Effector memory CD8-positive, alpha-beta T cell (primary cell): ENCODE measurements at regions not wholly inside any gene's neighbourhood (a gene's known extent, or its start where the extent isn't known, plus 50 kb on each side); places are given as distances from the start of the nearest gene placed in this dataset.
"Not testable (repeated sequence)": the region's sequence is repeated elsewhere in the genome, so short reads cannot be mapped to it uniquely, and the experiment has no call there.

Experiments
- ATAC-seq: fragments of 150-1000 bp; cut with Tn5 transposase; replicated peaks from 2 replicates; pipeline ENCODE4 v1.10.0; 2021; ENCODE audit warnings: mild to moderate bottlenecking, moderate library complexity
- DNase-seq, 3 experiments: peaks; one replicate each; pipeline ENCODE4 v3.0.0; 2021
- H3K27ac Mint-ChIP-seq, 2 donors: one replicate each; pipeline ENCODE4 v1.8.0; 2022; ENCODE audit warnings: mild to moderate bottlenecking in 2 of 2, mixed read lengths in 2 of 2, moderate library complexity in 2 of 2
- H3K27me3 Mint-ChIP-seq, 2 donors: one replicate each; pipeline ENCODE4 v1.8.0; 2022; ENCODE audit warnings: mixed read lengths in 2 of 2
- H3K36me3 Mint-ChIP-seq: one replicate; pipeline ENCODE4 v1.8.0; 2022; ENCODE audit warnings: mild to moderate bottlenecking, moderate library complexity, mixed read lengths; ENCODE audit not compliant: insufficient read depth
- H3K4me1 Mint-ChIP-seq, 2 donors: one replicate each; pipeline ENCODE4 v1.8.0; 2022; ENCODE audit warnings: low read depth in 2 of 2, mixed read lengths in 2 of 2
- H3K4me3 Mint-ChIP-seq, 2 donors: one replicate each; pipeline ENCODE4 v1.8.0; 2022; ENCODE audit warnings: mild to moderate bottlenecking in 2 of 2, mixed read lengths in 2 of 2, moderate library complexity in 2 of 2
- H3K9me3 Mint-ChIP-seq, 2 donors: one replicate each; pipeline ENCODE4 v1.8.0; 2022; ENCODE audit warnings: mixed read lengths in 2 of 2

DNA sequence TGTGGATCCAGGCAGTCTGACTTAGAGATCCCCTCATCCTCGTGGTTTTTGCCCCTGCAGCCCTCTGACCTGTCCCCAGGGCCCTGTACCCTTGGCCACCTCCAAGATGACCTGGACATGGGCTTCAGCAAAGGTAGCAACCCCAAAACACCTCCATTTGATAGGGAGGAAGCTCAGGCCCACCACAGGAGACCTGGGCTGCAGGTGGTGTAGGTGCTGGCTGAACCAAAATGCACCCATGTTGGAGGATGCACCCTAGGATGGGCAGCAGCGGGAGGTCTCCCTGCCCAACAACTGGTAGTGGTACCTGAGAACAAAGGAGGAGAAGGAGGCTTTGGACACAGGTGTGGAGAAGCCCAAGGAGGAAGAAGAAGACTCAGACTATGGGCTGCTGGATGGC, 188.7 kb downstream of the ZNF716 start:
- H3K27ac Mint-ChIP-seq: no peak overlapping the region
- no peaks in the 10 kb centered on the region for H3K27me3 Mint-ChIP-seq
- no peak for ATAC-seq
- H3K4me3 Mint-ChIP-seq: no peak overlapping the region
- no peak for DNase-seq
- no peaks in the 10 kb centered on the region for H3K36me3 Mint-ChIP-seq
- no peaks in the 10 kb centered on the region for H3K4me1 Mint-ChIP-seq
- H3K9me3 Mint-ChIP-seq: peaks cover 5 to 20% of the 10 kb centered on the region in 2 donors

DNA sequence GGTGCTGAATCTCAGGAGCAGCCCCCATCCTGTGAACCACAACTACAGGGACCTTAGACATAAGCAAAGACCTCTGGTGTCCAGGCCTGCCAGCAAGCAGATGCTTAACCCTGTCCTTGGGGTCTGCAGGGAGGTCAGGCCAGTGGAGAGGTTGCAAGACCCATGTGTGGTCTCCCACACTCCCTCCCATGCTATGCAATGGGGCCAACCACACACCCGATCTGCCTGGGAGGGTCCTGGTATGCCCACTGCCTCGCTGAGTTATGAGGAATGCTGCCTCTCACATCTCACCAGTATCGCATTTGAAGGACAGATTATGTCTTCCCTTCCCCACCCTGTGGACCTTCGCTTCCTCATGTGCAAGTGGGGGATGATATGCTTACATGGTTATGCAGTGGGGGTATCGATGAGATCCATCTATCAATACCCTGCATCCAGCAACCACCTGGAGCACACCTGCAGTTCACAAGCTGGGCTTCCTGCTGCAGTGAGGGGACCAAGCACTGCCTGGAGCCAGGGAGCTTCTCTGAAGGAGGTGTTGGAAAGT, 191.6 kb downstream of the ZNF716 start:
- Mint-ChIP-seq H3K27me3 (no peaks in the 10 kb centered on the region), H3K4me3 (no peak overlapping the region), H3K9me3 (peaks cover 8 to 34% of the 10 kb centered on the region in 2 donors), H3K27ac (no peak overlapping the region), H3K36me3 (no peaks in the 10 kb centered on the region), H3K4me1 (no peaks in the 10 kb centered on the region)
- DNase-seq (no peak), ATAC-seq (no peak)

DNA sequence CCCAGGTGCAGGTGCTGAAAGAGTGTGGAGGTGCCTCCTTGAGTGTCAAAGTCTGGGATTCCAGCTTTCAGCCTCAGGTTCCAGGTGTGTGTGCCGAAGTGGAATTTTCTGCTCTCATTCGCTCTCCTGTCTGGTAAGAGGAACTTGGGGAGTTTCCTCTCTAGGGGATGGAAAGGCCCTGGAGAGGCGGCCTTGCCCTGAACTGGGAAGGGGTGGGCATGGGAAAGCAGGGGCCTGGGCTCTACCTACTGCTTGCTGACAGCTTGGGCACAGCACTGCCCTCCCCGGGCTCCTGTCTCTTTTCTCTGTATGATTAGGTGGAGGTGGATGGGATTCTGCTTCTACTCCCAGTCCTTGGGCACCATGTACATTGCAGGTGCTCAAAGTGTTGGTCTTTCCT, 192.8 kb downstream of the ZNF716 start:
- no peaks in the 10 kb centered on the region for H3K27me3 Mint-ChIP-seq
- no peak for ATAC-seq
- H3K9me3 Mint-ChIP-seq: peaks cover 8 to 34% of the 10 kb centered on the region in 2 donors
- H3K4me1 Mint-ChIP-seq: no peaks in the 10 kb centered on the region
- H3K36me3 Mint-ChIP-seq: no peaks in the 10 kb centered on the region
- no peak for DNase-seq
- no peak overlapping the region for H3K27ac Mint-ChIP-seq
- no peak overlapping the region for H3K4me3 Mint-ChIP-seq

DNA sequence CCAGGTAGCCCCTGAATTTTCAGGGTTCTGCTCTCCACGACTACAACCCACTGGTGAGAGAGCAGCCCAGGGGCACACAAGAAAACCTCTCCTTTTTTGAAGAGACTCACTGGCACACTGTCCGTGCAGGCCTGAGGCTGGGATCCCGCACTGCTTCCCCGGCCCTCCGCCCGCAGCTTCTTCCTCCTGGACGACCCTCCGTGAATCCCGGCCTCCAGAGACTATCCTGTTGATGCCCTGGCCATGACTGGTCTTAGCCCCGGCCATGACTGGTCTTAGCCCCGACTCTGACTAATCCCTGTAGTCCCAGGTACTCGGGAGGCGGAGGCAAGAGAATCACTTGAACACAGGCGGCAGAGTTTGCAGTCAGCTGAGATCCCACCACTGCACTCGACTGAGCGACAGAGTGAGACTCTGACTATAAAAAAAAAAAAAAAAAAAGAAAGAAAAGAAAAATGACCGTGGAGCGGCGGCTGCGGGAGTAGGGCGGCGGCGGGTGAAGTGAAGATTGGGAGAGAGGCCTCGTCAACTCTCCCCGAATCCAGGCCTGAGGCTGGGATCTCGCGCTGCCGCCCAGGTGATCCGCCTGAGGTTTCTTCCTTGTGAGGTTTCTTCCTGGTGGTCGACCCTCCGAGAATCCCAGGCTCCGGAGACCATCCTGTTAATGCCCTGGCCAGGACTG, 196.4 kb downstream of the ZNF716 start:
- no peak overlapping the region for H3K4me3 Mint-ChIP-seq
- H3K4me1 Mint-ChIP-seq: no peaks in the 10 kb centered on the region
- peaks cover 15 to 43% of the 10 kb centered on the region in 2 donors for H3K9me3 Mint-ChIP-seq

DNA sequence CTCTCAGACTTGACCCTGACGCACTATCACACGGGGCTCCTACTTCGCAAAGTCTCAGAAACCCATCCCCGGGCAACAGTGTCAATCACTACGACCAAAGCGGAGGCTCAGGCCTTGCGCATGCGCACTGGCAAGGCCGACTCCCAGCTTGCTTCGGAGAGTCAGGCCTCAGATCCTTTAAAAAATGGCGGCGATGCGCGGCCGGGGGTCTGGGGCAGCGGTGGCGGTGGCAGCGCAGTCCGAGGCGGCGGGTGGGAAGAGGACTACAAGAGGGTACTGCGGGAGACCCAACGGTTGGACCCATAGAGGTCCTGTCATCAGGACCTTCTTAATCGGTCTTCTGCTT, 196.9 kb downstream of the ZNF716 start:
- DNase-seq (no peak), ATAC-seq (no peak)
- Mint-ChIP-seq H3K4me1 (no peaks in the 10 kb centered on the region), H3K36me3 (no peaks in the 10 kb centered on the region), H3K27ac (no peak overlapping the region), H3K4me3 (no peak overlapping the region), H3K27me3 (no peaks in the 10 kb centered on the region), H3K9me3 (peaks cover 16 to 45% of the 10 kb centered on the region in 2 donors)

More for the DNA sequence above, 196.4 kb downstream of the ZNF716 start:
- ATAC-seq: no peak
- Mint-ChIP-seq H3K27me3 (no peaks in the 10 kb centered on the region), H3K36me3 (no peaks in the 10 kb centered on the region), H3K27ac (no peak overlapping the region)
- no peak for DNase-seq

DNA sequence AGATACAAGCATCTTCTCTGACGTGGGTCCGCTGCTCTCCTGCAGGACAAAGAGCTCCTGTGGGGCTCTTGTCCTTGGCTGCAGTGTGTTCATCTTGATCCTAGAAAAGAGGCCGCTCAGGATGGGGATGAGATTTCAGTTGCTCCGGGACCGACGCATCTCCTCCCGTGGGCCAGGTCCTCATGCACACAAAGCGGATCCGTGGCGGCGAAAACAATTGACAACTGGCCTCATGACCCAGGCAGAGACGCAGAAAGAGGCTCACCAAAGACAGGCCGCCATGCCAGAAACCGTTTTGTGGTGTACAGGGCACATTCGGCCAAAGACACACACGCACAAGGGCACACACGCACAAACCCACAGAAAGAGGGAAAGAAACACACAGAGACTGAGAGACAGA, 200.4 kb downstream of the ZNF716 start:
- H3K36me3 Mint-ChIP-seq, DNase-seq, H3K27ac Mint-ChIP-seq, H3K4me1 Mint-ChIP-seq, ATAC-seq, H3K4me3 Mint-ChIP-seq, H3K27me3 Mint-ChIP-seq: not testable (repeated sequence)
- peaks cover 20 to 52% of the 10 kb centered on the region in 2 donors for H3K9me3 Mint-ChIP-seq

DNA sequence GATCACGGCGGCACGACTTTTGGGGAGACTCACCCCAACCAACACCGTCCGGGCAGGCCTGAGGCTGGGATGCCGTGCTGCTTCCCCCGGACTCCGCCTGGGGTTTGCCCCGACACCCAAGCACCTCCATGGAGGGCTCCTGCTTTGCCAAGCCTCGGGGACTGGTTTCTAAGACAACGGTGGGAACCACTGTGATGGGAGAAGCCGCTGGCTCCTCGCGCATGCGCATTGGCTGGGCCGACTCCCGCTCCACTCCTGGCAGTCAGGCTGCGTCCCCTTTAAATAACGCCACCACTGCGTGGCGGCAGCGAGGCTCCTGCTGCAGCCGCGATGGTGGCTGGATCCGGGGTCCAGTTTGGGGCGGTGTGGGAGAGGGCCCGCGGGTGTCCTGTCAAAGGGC, 201.0 kb downstream of the ZNF716 start:
- H3K36me3 Mint-ChIP-seq: no peaks in the 10 kb centered on the region
- ATAC-seq (no peak), DNase-seq (no peak)
- H3K27ac Mint-ChIP-seq: no peak overlapping the region
- H3K27me3 Mint-ChIP-seq: no peaks in the 10 kb centered on the region
- H3K4me1 Mint-ChIP-seq: no peaks in the 10 kb centered on the region
- no peak overlapping the region for H3K4me3 Mint-ChIP-seq
- H3K9me3 Mint-ChIP-seq: peaks cover 17 to 46% of the 10 kb centered on the region in 2 donors

DNA sequence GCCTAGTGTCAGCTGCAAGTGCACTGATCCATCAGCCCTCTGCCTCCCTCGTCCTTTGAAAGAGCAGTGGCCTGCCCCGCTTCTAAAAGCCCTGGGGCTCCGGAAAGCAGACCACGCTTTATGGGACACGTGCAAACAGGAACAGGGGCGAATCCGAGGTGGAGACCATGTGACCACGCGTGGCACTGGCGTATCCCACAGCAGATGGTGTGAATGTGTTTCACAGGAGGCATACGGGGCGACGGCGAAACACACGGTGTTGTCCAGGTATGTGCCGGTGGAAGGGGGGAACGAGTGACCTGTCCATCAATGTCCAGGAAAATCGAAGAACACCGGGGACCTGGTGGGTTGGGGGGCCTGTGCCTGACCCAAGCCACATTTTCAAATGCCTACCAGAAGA, 201.6 kb downstream of the ZNF716 start:
- not testable (repeated sequence) for H3K27me3 Mint-ChIP-seq, H3K4me3 Mint-ChIP-seq, DNase-seq, H3K36me3 Mint-ChIP-seq, H3K4me1 Mint-ChIP-seq, H3K27ac Mint-ChIP-seq, ATAC-seq
- H3K9me3 Mint-ChIP-seq: peaks cover 17 to 41% of the 10 kb centered on the region in 2 donors

DNA sequence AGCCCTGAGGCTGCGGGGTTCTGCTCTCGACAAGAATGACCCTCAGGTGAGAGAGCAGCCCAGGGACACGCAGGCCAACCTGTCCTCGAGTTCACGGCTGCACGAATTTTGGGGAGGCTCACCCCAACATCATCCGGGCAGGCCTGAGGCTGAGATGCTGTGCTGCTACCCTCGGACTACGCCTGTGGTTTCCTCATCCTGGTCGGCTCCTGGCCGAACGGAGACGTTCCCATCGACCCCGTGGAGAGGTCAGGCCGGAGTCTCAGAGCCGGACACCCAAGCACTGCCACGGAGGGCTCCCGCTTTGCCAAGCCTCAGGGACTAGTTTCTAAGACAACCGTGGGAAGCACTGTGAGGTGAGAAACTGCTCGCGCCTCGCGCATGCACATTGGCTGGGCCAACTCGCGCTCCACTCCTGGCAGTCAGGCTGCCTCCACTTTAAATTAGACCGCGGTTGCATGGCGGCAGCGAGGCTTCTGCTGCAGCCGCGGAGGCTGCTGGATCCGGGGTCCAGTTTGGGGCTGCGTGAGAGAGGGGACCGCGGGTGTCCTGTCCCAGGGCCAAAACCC, 203.4 kb downstream of the ZNF716 start:
- Mint-ChIP-seq H3K36me3 (no peaks in the 10 kb centered on the region), H3K9me3 (peaks cover 15 to 44% of the 10 kb centered on the region in 2 donors), H3K27me3 (no peaks in the 10 kb centered on the region), H3K4me3 (no peak overlapping the region), H3K4me1 (no peaks in the 10 kb centered on the region), H3K27ac (no peak overlapping the region)
- DNase-seq (no peak), ATAC-seq (no peak)

DNA sequence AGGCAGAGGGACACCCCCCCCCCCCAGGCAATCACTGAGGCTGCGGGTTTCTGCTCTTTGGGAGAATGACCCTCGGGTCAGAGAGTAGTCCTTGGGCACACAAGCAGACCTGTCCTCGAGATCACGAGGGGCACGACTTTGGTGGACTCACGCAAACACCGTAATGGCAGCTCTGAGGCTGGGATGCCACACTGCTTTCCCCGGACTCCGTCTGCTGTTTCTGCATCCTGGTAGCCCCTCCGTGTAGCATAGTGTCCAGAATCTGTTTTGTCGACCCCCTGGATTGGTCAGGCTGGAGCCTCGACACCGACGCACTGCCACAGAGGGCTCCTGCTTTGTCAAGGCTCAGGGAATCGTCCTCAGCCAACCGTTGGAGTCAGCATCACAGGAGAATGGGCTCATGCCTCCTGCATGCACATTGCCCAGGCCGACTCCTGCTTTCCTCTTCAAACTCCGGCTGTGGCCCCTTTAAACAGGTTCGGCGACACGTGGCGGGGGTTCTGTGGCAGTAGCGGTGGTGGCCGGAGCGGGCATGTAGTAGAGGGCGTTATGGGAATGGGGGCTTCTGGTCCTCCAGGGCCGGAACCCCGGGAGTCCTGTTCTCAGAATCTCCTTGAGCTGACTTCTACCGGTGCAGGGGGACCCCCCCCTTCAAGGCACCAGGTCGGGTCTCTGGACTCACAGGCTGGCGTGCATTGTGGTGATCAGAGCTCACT, 205.3 kb downstream of the ZNF716 start:
- ATAC-seq, H3K36me3 Mint-ChIP-seq, H3K27ac Mint-ChIP-seq, H3K27me3 Mint-ChIP-seq, H3K4me1 Mint-ChIP-seq, H3K4me3 Mint-ChIP-seq, DNase-seq: not testable (repeated sequence)
- H3K9me3 Mint-ChIP-seq: peaks cover 20 to 48% of the 10 kb centered on the region in 2 donors

DNA sequence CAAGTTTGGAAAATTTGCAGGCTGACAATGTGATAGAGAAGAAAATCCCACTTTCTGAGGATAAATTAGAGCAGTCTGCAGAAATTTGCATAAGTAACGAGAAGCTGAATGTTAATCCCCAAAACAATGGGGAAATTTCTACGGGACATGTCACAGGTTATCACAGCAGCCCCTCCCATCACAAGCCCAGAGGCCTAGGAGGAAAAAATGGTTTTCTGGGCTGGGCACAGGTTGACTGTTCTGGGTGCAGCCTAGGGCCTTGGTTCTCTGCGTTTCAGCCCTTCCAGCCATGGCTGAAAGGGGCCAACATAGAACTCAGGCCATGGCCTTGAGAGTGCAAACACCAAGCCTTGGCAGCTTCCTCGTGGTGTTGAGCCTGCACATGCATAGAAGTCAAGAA, 209.2 kb downstream of the ZNF716 start:
- H3K27ac Mint-ChIP-seq, H3K36me3 Mint-ChIP-seq, H3K4me1 Mint-ChIP-seq, H3K4me3 Mint-ChIP-seq, H3K27me3 Mint-ChIP-seq, ATAC-seq, DNase-seq: not testable (repeated sequence)
- peaks cover 9 to 30% of the 10 kb centered on the region in 2 donors for H3K9me3 Mint-ChIP-seq

DNA sequence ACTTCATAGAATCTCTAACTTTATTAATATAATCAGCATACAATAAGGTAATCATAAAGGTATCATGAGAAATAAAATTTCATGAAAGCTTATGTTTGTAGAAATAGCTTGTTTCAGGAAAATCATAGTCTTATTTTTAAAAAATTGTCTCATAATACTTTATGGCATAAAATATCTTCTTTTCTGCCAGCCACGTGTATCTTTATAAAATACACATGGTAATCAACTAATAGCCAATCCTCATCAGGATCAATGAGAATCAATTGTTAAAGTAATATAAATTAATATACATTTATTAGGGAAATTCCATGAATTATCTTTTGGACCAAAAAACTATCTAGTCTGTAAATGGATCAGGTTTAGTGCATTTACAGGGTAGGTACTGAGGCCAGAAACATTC, 227.0 kb downstream of the ZNF716 start:
- not testable (repeated sequence) for H3K4me3 Mint-ChIP-seq

DNA sequence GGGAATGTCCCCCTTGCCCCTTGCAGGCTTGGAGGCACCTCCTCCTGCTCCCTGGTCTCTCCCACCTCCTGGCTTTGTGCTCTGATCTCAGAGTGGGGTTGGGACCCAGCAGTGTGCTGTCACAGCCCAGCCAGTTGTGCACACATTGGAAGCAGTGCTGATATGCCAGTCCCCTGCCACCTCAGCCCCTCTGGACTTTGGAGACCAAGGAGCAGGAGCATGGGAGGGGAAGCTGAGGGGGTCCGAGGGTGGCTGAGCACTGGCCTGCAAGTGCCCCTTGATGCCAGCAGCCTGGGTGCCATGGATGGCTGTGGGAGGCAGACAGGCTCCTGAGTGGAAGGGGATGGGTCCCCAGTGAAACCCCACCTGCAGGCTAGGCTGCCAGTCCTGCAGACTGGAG, 235.4 kb downstream of the ZNF716 start:
- H3K36me3 Mint-ChIP-seq: no peaks in the 10 kb centered on the region
- H3K9me3 Mint-ChIP-seq: peaks cover 0 to 6% of the 10 kb centered on the region in 2 donors
- ATAC-seq (no peak), DNase-seq (no peak)
- no peaks in the 10 kb centered on the region for H3K4me1 Mint-ChIP-seq
- H3K27ac Mint-ChIP-seq: no peak overlapping the region
- no peak overlapping the region for H3K4me3 Mint-ChIP-seq
- no peaks in the 10 kb centered on the region for H3K27me3 Mint-ChIP-seq

More for the DNA sequence above, 227.0 kb downstream of the ZNF716 start:
- ATAC-seq, H3K27me3 Mint-ChIP-seq, H3K27ac Mint-ChIP-seq, H3K4me1 Mint-ChIP-seq, DNase-seq, H3K36me3 Mint-ChIP-seq: not testable (repeated sequence)
- H3K9me3 Mint-ChIP-seq: peaks cover 12 to 19% of the 10 kb centered on the region in 2 donors
